Gastroesophageal sphincter (tissue), 4 donors: ENCODE measurements at regions not wholly inside any gene's neighbourhood (a gene's known extent, or its start where the extent isn't known, plus 50 kb on each side); places are given as distances from the start of the nearest gene placed in this dataset.

Experiments used
- ATAC-seq: fragments of 150-250 bp; one replicate; pipeline ENCODE4 v1.9.1; 2016; ENCODE audit warnings: mild to moderate bottlenecking, moderate library complexity
- H3K27ac ChIP-seq, 4 donors: fragments of 200-600 bp; sonication (generic) in 3 of 4; 1 replicate in 3 of 4; 2 replicates in 1 of 4; pipeline ENCODE4 v1.5.1; 2016 to 2019
- H3K27me3 ChIP-seq: fragments of 200-600 bp; sonication (generic); one replicate; pipeline ENCODE4 v1.5.1; 2019
- H3K36me3 ChIP-seq, 2 donors: fragments of 200-600 bp; sonication (generic); one replicate each; pipeline ENCODE4 v1.5.1; 2019; ENCODE audit warnings: control low read depth in 1 of 2
- H3K4me1 ChIP-seq, 3 donors: fragments of 200-600 bp; sonication (generic); 1 replicate in 2 of 3; 2 replicates in 1 of 3; pipeline ENCODE4 v1.5.1; 2016 to 2019; ENCODE audit warnings: control low read depth in 2 of 3
- H3K4me3 ChIP-seq, 2 donors: fragments of 200-600 bp; sonication (generic); one replicate each; pipeline ENCODE4 v1.5.1; 2019; ENCODE audit warnings: mild to moderate bottlenecking in 1 of 2, moderate library complexity in 1 of 2
- H3K9me3 ChIP-seq, 3 donors: fragments of 200-600 bp; sonication (generic); one replicate each; pipeline ENCODE4 v1.5.1; 2017 to 2019; ENCODE audit warnings: control low read depth in 2 of 3
- EP300 ChIP-seq: sonication (generic); formaldehyde crosslinking; IDR thresholded peaks from one replicate; pipeline ENCODE4 v1.6.1; 2017; ENCODE audit warnings: antibody characterized with exemption, mild to moderate bottlenecking
- POLR2A ChIP-seq, 2 donors: fragments of 450-650 bp; IDR thresholded peaks; one replicate each; pipeline ENCODE4 v1.6.1; 2017; ENCODE audit warnings: antibody characterized with exemption in 2 of 2, mild to moderate bottlenecking in 2 of 2, moderate library complexity in 1 of 2
- POLR2AphosphoS5 ChIP-seq: sonication (generic); formaldehyde crosslinking; IDR thresholded peaks from one replicate; pipeline ENCODE4 v1.6.1; 2017; ENCODE audit warnings: antibody characterized with exemption
- WGBS, 2 donors: methylation state at CpG; one replicate each; pipeline ENCODE4 v1.1.5; 2018; ENCODE audit warnings: low coverage in 1 of 2; 5-methylcytosine and 5-hydroxymethylcytosine counted together
- TF ChIP-seq, protein P1 (sequence below), 4 experiments: fragments of 200-600 bp in 2 of 4; fragments of 450-650 bp in 2 of 4; sonication (generic) in 1 of 4; IDR thresholded peaks; one replicate each; pipeline ENCODE4 v1.5.1; 2017 to 2019; ENCODE audit warnings: antibody characterized with exemption in 4 of 4, mild to moderate bottlenecking in 2 of 4, moderate library complexity in 2 of 4

DNA sequence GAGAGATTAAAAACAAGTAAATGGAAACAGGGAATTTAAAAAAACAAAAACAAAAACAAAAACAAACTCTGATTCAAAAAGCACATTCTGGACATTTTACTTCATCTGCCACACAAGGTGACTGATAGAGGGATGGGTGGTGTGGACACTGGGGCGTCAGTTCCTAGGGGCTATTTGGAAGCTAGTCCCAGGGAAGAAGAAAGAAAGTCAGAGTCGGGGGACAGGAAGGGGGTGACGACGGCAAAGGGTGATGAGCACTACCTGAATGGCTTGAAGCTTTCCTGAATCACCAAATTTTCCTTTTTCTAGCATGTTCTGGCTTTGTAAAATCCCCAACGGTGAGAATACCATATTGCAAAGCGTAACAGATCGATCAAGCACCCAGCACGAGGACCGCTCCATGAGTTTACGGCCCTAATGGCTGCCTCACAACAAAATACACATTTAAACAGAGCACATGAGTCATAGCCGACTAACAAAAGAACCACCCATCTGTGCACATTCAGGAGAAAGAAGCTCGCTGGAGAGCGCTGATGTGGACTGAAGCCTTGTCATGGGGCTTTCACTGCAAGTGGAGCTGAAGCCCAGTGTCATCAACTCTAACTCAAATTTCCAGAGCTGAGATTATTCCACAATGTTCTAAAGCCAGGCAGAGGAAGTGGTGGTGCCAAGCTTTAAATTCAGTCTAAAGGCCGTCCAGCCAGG is 178.9 kb downstream of the LNPK start:
- Histone ChIP-seq H3K4me1 (no peaks in the 10 kb centered on the region), H3K4me3 (no peak overlapping the region), H3K27ac (no peak overlapping the region), H3K9me3 (peaks cover 0 to 4% (median 0%) of the 10 kb centered on the region in 3 donors), H3K36me3 (no peaks in the 10 kb centered on the region), H3K27me3 (no peaks in the 10 kb centered on the region)
- no peak for TF ChIP-seq POLR2AphosphoS5
- no peak for TF ChIP-seq EP300
- no peak for TF ChIP-seq POLR2A (IDR thresholded peaks at IDR 0.05)
- TF ChIP-seq, protein P1, sequence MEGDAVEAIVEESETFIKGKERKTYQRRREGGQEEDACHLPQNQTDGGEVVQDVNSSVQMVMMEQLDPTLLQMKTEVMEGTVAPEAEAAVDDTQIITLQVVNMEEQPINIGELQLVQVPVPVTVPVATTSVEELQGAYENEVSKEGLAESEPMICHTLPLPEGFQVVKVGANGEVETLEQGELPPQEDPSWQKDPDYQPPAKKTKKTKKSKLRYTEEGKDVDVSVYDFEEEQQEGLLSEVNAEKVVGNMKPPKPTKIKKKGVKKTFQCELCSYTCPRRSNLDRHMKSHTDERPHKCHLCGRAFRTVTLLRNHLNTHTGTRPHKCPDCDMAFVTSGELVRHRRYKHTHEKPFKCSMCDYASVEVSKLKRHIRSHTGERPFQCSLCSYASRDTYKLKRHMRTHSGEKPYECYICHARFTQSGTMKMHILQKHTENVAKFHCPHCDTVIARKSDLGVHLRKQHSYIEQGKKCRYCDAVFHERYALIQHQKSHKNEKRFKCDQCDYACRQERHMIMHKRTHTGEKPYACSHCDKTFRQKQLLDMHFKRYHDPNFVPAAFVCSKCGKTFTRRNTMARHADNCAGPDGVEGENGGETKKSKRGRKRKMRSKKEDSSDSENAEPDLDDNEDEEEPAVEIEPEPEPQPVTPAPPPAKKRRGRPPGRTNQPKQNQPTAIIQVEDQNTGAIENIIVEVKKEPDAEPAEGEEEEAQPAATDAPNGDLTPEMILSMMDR (IDR thresholded peaks at IDR 0.05): no peak
- ATAC-seq: no peak
- 90 to 91% methylated on average over 6 to 14 of the region's 14 CpGs for WGBS, 2 donors

GRCh38 chr2:175817221-175817620 is 184.8 kb downstream of the LNPK start:
- Histone ChIP-seq H3K4me1 (no peaks in the 10 kb centered on the region), H3K9me3 (peaks cover 0 to 11% (median 0%) of the 10 kb centered on the region in 3 donors), H3K4me3 (no peak overlapping the region), H3K27me3 (no peaks in the 10 kb centered on the region), H3K36me3 (no peaks in the 10 kb centered on the region), H3K27ac (no peak overlapping the region)
- ATAC-seq: no peak
- WGBS, 2 donors: 60 to 77% methylated on average over 2 of the region's 2 CpGs
- TF ChIP-seq POLR2A (IDR thresholded peaks at IDR 0.05) (no peak), EP300 (no peak)
- TF ChIP-seq, protein P1 (IDR thresholded peaks at IDR 0.05): no peak

DNA sequence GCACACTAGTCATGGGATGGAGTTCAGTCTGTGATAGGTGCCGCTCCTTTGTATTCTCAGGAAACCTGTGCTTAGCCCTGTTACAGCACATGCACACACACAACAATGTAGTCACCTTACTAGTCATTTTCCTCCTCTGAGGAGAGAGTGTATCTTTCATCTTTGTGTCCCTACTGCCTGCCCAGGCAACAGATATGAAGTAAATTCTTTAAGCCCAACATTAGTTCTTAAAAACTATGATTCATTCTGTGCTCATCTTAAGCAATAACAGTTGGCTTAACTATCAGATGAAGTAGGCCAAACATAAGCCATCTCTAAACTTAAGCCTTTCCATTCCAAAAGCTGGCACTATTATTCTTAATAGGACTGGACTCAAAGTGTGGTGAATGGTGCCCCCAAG is 186.5 kb downstream of the LNPK start:
- TF ChIP-seq, protein P1 (IDR thresholded peaks at IDR 0.05): no peak
- TF ChIP-seq POLR2A (IDR thresholded peaks at IDR 0.05) (no peak), POLR2AphosphoS5 (no peak), EP300 (no peak)
- H3K4me1 ChIP-seq: no peaks in the 10 kb centered on the region
- no peaks in the 10 kb centered on the region for H3K27me3 ChIP-seq
- H3K9me3 ChIP-seq: peaks cover 0 to 11% (median 0%) of the 10 kb centered on the region in 3 donors
- no peaks in the 10 kb centered on the region for H3K36me3 ChIP-seq
- H3K27ac ChIP-seq: no peak overlapping the region
- 100% methylated on average over 1 of the region's 1 CpG for WGBS, 2 donors
- no peak overlapping the region for H3K4me3 ChIP-seq
- no peak for ATAC-seq

GRCh38 chr2:175811971-175812370 is 190.1 kb downstream of the LNPK start:
- H3K4me1 ChIP-seq: no peaks in the 10 kb centered on the region
- H3K27ac ChIP-seq: no peak overlapping the region
- no peak overlapping the region for H3K4me3 ChIP-seq
- WGBS, 2 donors: 35 to 60% methylated on average over 2 of the region's 2 CpGs
- H3K36me3 ChIP-seq: no peaks in the 10 kb centered on the region
- TF ChIP-seq, protein P1 (IDR thresholded peaks at IDR 0.05): no peak
- no peak for TF ChIP-seq POLR2AphosphoS5
- no peak for TF ChIP-seq POLR2A (IDR thresholded peaks at IDR 0.05)
- no peak for TF ChIP-seq EP300
- ATAC-seq: no peak
- no peaks in the 10 kb centered on the region for H3K27me3 ChIP-seq
- H3K9me3 ChIP-seq: peaks cover 0 to 11% (median 0%) of the 10 kb centered on the region in 3 donors

DNA sequence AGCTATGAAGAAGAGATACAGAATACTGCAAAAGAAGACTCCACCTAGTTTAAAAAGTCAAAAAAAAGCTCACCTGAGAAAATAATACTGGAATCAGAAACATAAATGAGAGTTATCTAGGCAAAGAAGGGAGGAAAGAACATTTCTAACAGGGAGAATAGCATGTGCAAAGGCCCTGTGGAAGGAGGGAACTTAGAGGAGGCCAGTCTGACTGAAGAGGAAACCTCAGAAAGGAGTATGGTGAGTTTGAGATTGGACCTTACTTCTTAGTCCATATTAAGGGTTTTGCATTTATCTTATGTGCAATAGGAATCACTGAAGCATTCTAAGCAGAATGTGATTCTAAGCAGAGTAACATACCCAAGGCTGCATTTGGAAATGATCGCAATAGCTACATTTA is 193.2 kb downstream of the LNPK start:
- Histone ChIP-seq H3K36me3 (no peaks in the 10 kb centered on the region), H3K27ac (no peak overlapping the region), H3K27me3 (no peaks in the 10 kb centered on the region), H3K4me1 (no peaks in the 10 kb centered on the region), H3K9me3 (no peaks in the 10 kb centered on the region), H3K4me3 (no peak overlapping the region)
- 100% methylated on average over 1 of the region's 1 CpG for WGBS, 2 donors
- TF ChIP-seq, protein P1 (IDR thresholded peaks at IDR 0.05): no peak
- no peak for TF ChIP-seq POLR2AphosphoS5
- no peak for TF ChIP-seq EP300
- TF ChIP-seq POLR2A (IDR thresholded peaks at IDR 0.05): no peak
- no peak for ATAC-seq
